ENCODE measurements at regions not wholly inside any gene's neighbourhood (a gene's known extent, or its start where the extent isn't known, plus 50 kb on each side); places are given as distances from the start of the nearest gene placed in this dataset.

GRCh38 chr1:38716229-38716628 lies 143.3 kb downstream of the RRAGC start:
- DNase-seq = no peak

- no peak for DNase-seq
Observed at GRCh38 chr1:38715415-38715814, 144.2 kb downstream of the RRAGC start.

GRCh38 chr1:38712046-38712445 lies 147.5 kb downstream of the RRAGC start:
- no peak for DNase-seq

- DNase-seq = no peak
Observed at GRCh38 chr1:38708701-38709258, 150.8 kb downstream of the RRAGC start.

- no peak for DNase-seq
Observed at GRCh38 chr1:38701088-38701487, 158.5 kb downstream of the RRAGC start.

GRCh38 chr1:38700077-38700470 lies 159.5 kb downstream of the RRAGC start:
- DNase-seq = no peak

- no peak for DNase-seq
Observed at GRCh38 chr1:38699330-38700076, 160.1 kb downstream of the RRAGC start.

GRCh38 chr1:38697387-38697786 lies 162.2 kb downstream of the RRAGC start:
- no peak for DNase-seq

GRCh38 chr1:38696371-38696770 lies 163.2 kb downstream of the RRAGC start:
- no peak for DNase-seq

GRCh38 chr1:38693759-38694158 lies 165.8 kb downstream of the RRAGC start:
- DNase-seq = no peak

GRCh38 chr1:38693031-38693430 lies 166.5 kb downstream of the RRAGC start:
- DNase-seq = no peak

- no peak for DNase-seq
Observed at GRCh38 chr1:38690790-38691449, 168.7 kb downstream of the RRAGC start.

GRCh38 chr1:38686927-38687255 lies 172.7 kb downstream of the RRAGC start:
- DNase-seq = no peak

- DNase-seq = no peak
Observed at GRCh38 chr1:38686167-38686926, 173.2 kb downstream of the RRAGC start.

- no peak for DNase-seq
Observed at GRCh38 chr1:38685388-38685787, 174.2 kb downstream of the RRAGC start.

GRCh38 chr1:38680801-38681510 lies 178.6 kb downstream of the RRAGC start:
- DNase-seq = no peak

GRCh38 chr1:38677756-38678155 lies 181.8 kb downstream of the RRAGC start:
- no peak for DNase-seq

- no peak for DNase-seq
Observed at GRCh38 chr1:38677311-38677710, 182.3 kb downstream of the RRAGC start.

GRCh38 chr1:38672692-38673091 lies 186.9 kb downstream of the RRAGC start:
- no peak for DNase-seq

GRCh38 chr1:38671221-38671620 lies 188.4 kb downstream of the RRAGC start:
- no peak for DNase-seq

- no peak for DNase-seq
Observed at GRCh38 chr1:38670544-38671122, 188.9 kb downstream of the RRAGC start.

- DNase-seq = no peak
Observed at GRCh38 chr1:38667626-38668025, 191.9 kb downstream of the RRAGC start.

- DNase-seq = no peak
Observed at GRCh38 chr1:38662126-38662525, 197.4 kb downstream of the RRAGC start.

All from GOT3 (cell line).